ENCODE measurements at regions not wholly inside any gene's neighbourhood (a gene's known extent, or its start where the extent isn't known, plus 50 kb on each side); places are given as distances from the start of the nearest gene placed in this dataset.

DNA sequence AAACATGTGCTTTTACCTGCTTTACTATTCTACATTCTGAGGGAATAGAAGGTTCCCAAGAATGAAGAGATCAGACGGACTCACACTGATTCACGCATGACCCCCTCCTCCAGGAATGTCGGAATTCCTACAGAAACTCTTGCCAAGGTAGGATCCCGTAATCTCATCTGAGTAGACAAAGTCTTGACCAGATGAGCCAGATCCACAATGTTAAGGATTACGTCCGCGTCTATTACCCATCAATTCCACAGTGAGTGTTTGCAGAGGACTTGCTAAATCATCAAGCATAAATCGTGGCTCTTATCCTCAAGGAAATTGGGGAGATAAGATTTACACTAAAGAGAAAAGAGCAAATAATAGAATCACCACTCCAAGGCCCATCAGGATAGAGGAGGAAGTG lies 245.9 kb upstream of the FOXQ1 start:
- Histone ChIP-seq H3K27me3 (ENCODE audit: insufficient read depth, poor library complexity, severe bottlenecking) (peaks cover 2% of the 10 kb centered on the region), H3K27ac (replicated peaks) (no peak overlapping the region), H3K4me3 (replicated peaks; ENCODE audit: insufficient read depth, low read length) (no peak overlapping the region)
- no peak for DNase-seq (ENCODE audit: low read depth in 1 of 2, low spot score in 1 of 2)
- TF ChIP-seq POLR2AphosphoS5 (IDR thresholded peaks at IDR 0.05; ENCODE audit: low read depth), result no peak
- no peak for TF ChIP-seq REST (IDR thresholded peaks at IDR 0.05; ENCODE audit: insufficient replicate concordance, low read depth)
- TF ChIP-seq CTCF (IDR thresholded peaks at IDR 0.05; ENCODE audit: insufficient read depth, low read length), result no peak
- no peak for TF ChIP-seq SPI1 (IDR thresholded peaks at IDR 0.05; ENCODE audit: borderline replicate concordance, low read depth)
- no peak for TF ChIP-seq GABPA (IDR thresholded peaks at IDR 0.05; ENCODE audit: low read depth)

DNA sequence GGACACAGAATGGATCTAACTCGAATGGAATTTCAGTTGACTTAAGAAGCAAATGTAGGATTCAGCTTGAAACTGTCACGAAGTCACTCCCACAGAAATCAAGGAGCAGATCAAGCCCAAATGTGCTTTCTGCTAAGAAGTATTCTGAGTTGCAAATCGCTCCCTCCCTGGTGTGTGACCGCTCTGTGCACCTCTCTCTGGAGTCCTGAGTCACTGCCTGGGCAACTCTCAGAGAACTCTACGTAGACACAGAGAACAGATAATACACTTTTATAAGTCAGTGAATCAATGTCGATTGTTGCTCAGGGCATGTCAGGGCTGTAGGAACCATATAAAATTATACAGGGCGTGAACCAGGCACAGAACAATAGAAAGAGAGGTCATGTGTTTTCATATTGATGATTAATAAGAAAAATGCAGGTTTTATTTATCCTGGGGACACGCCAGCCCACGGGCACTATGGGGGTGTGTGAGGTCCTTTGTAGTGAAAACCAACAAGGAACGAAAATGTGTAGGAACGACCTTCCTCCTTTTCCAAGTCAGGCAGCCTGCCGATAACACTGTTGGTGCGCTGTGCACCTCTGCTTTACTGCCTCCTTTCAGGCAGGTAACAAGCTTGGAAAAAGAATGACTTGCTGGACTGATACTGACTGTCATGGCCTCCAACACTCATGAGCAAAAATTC lies 248.1 kb upstream of the FOXQ1 start:
- Histone ChIP-seq H3K27me3 (ENCODE audit: insufficient read depth, poor library complexity, severe bottlenecking) (peaks cover 2% of the 10 kb centered on the region), H3K4me3 (replicated peaks; ENCODE audit: insufficient read depth, low read length) (no peak overlapping the region), H3K27ac (replicated peaks) (no peak overlapping the region)
- TF ChIP-seq POLR2AphosphoS5 (IDR thresholded peaks at IDR 0.05; ENCODE audit: low read depth) (no peak), REST (IDR thresholded peaks at IDR 0.05; ENCODE audit: insufficient replicate concordance, low read depth) (no peak), CTCF (IDR thresholded peaks at IDR 0.05; ENCODE audit: insufficient read depth, low read length) (no peak), SPI1 (IDR thresholded peaks at IDR 0.05; ENCODE audit: borderline replicate concordance, low read depth) (no peak), GABPA (IDR thresholded peaks at IDR 0.05; ENCODE audit: low read depth) (no peak)
- no peak for DNase-seq (ENCODE audit: low read depth in 1 of 2, low spot score in 1 of 2)

DNA sequence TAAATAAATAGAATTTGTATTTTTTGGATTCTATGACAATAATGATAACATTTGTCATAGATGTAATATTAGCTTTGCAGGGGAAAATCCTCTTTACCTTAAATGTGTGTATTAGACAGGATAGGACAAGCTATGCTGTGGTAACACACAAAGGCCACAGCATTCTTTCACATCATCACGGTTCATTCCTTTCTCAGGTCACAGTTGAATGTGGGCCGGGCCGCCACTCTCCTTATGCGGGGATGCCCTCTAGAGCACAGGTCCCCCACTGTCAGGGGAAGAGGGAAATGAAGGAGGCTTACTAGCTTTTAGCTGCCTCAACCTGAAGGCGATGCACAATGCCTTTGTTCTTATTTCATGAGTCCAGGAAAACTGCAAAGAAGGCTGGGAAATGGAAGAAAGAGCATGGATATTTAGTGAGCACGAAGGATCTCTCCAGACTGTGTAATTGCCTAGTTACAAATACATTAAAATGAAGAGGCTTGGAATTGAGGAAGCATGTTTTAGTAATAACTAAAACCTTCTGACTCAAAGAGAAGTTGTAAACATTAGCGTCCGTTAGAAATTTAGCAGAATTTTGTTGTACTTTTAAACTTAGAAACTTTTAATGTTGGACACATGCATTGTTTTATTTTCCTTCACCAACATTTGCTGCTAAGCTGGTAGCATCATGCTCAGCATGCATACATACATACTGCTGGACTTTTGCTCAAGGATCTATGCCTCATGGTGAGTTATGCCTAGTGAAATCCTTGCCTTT lies 248.9 kb upstream of the FOXQ1 start:
- no peak for DNase-seq (ENCODE audit: low read depth in 1 of 2, low spot score in 1 of 2)
- Histone ChIP-seq H3K27ac (replicated peaks) (no peak overlapping the region), H3K4me3 (replicated peaks; ENCODE audit: insufficient read depth, low read length) (no peak overlapping the region), H3K27me3 (ENCODE audit: insufficient read depth, poor library complexity, severe bottlenecking) (peaks cover 2% of the 10 kb centered on the region)
- no peak for TF ChIP-seq GABPA (IDR thresholded peaks at IDR 0.05; ENCODE audit: low read depth)
- no peak for TF ChIP-seq REST (IDR thresholded peaks at IDR 0.05; ENCODE audit: insufficient replicate concordance, low read depth)
- no peak for TF ChIP-seq SPI1 (IDR thresholded peaks at IDR 0.05; ENCODE audit: borderline replicate concordance, low read depth)
- no peak for TF ChIP-seq CTCF (IDR thresholded peaks at IDR 0.05; ENCODE audit: insufficient read depth, low read length)
- TF ChIP-seq POLR2AphosphoS5 (IDR thresholded peaks at IDR 0.05; ENCODE audit: low read depth), result no peak

Measured in HL-60 (cell line).